Esophagus (tissue), 2 donors: ENCODE measurements at regions not wholly inside any gene's neighbourhood (a gene's known extent, or its start where the extent isn't known, plus 50 kb on each side); places are given as distances from the start of the nearest gene placed in this dataset.
"Not testable (repeated sequence)": the region's sequence is repeated elsewhere in the genome, so short reads cannot be mapped to it uniquely, and the experiment has no call there.

Experiments
- H3K27ac ChIP-seq, 2 donors: one replicate each; pipeline ENCODE4 v1.5.1; 2013; ENCODE audit warnings: low read depth in 2 of 2, mild to moderate bottlenecking in 2 of 2, inconsistent platforms in 1 of 2, low read length in 1 of 2, moderate library complexity in 1 of 2
- H3K27me3 ChIP-seq, 2 donors: one replicate each; pipeline ENCODE4 v1.6.1; 2013; ENCODE audit warnings: low read length in 2 of 2, control low read depth in 1 of 2, mild to moderate bottlenecking in 1 of 2; ENCODE audit not compliant: insufficient read depth in 2 of 2, control insufficient read depth in 1 of 2
- H3K36me3 ChIP-seq, 2 donors: one replicate each; pipeline ENCODE4 v1.6.1; 2013; ENCODE audit warnings: low read length in 1 of 2; ENCODE audit not compliant: control insufficient read depth in 2 of 2, insufficient read depth in 2 of 2
- H3K4me1 ChIP-seq, 2 donors: one replicate each; pipeline ENCODE4 v1.6.1; 2013; ENCODE audit warnings: low read length in 1 of 2; ENCODE audit not compliant: control insufficient read depth in 2 of 2, insufficient read depth in 2 of 2
- H3K4me3 ChIP-seq, 2 donors: one replicate each; pipeline ENCODE4 v1.5.1; 2013; ENCODE audit warnings: low read length in 2 of 2, mild to moderate bottlenecking in 2 of 2, low read depth in 1 of 2, moderate library complexity in 1 of 2
- H3K9me3 ChIP-seq, 2 donors: one replicate each; pipeline ENCODE4 v1.6.1; 2013; ENCODE audit warnings: mild to moderate bottlenecking in 2 of 2, low read depth in 1 of 2, low read length in 1 of 2, moderate library complexity in 1 of 2; ENCODE audit not compliant: control insufficient read depth in 2 of 2, insufficient read depth in 1 of 2
- WGBS, 2 donors: extraction: QIAGEN DNeasy Blood & Tissue Kit; methylation state at CpG; one replicate each; pipeline ENCODE4 v1.1.7; 2013; 5-methylcytosine and 5-hydroxymethylcytosine counted together
- donor health status: healthy with polysubstance abuse.
- donor health status: Bipolar disorder and iron deficiency.

DNA sequence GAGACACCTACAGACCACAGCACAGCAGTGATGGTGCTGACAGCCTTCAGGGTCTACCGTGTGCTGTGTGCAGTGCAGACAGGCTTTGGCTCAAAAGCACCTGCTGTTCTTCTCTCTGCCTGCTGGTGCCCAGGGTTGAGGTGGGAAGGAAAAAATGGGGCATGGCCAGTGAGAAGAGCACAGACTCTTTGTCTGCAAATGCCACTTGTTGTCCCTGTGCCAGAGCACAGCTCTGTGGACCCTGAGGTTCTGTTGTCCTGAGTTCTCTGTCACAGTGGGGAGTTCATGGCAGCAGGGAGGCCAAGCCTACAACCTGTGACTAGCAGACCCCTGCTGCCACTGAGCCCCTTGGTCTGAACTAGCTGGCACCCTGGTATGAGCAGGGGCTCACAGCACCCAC lies 376.7 kb downstream of the GLRX3 start:
- peaks cover 11 to 19% of the 10 kb centered on the region in 2 donors for H3K9me3 ChIP-seq
- 71 to 93% methylated on average over 1 of the region's 1 CpG for WGBS, 2 donors
- H3K36me3 ChIP-seq: no peaks in the 10 kb centered on the region
- H3K27me3 ChIP-seq: no peaks in the 10 kb centered on the region
- H3K4me1 ChIP-seq: no peaks in the 10 kb centered on the region
- no peak overlapping the region for H3K27ac ChIP-seq
- no peak overlapping the region for H3K4me3 ChIP-seq

- Histone ChIP-seq H3K9me3 (peaks cover 9 to 21% of the 10 kb centered on the region in 2 donors), H3K27ac (no peak overlapping the region), H3K4me1 (no peaks in the 10 kb centered on the region), H3K27me3 (no peaks in the 10 kb centered on the region), H3K4me3 (no peak overlapping the region), H3K36me3 (no peaks in the 10 kb centered on the region)
- WGBS, 2 donors: 72 to 76% methylated on average over 13 of the region's 13 CpGs
Measured at GRCh38 chr10:130513686-130514476, 377.7 kb downstream of the GLRX3 start.

GRCh38 chr10:130515670-130516069 lies 379.5 kb downstream of the GLRX3 start:
- 85% methylated on average over 6 of the region's 6 CpGs for WGBS, 2 donors
- H3K36me3 ChIP-seq: no peaks in the 10 kb centered on the region
- peaks cover 7 to 21% of the 10 kb centered on the region in 2 donors for H3K9me3 ChIP-seq
- H3K27me3 ChIP-seq: no peaks in the 10 kb centered on the region
- H3K27ac ChIP-seq: no peak overlapping the region
- no peaks in the 10 kb centered on the region for H3K4me1 ChIP-seq
- H3K4me3 ChIP-seq: no peak overlapping the region

- 72 to 77% methylated on average over 4 of the region's 4 CpGs for WGBS, 2 donors
- Histone ChIP-seq H3K4me1 (no peaks in the 10 kb centered on the region), H3K27me3 (no peaks in the 10 kb centered on the region), H3K27ac (no peak overlapping the region), H3K9me3 (peaks cover 7 to 21% of the 10 kb centered on the region in 2 donors), H3K36me3 (no peaks in the 10 kb centered on the region), H3K4me3 (no peak overlapping the region)
Measured at GRCh38 chr10:130516141-130516735, 380.0 kb downstream of the GLRX3 start.

DNA sequence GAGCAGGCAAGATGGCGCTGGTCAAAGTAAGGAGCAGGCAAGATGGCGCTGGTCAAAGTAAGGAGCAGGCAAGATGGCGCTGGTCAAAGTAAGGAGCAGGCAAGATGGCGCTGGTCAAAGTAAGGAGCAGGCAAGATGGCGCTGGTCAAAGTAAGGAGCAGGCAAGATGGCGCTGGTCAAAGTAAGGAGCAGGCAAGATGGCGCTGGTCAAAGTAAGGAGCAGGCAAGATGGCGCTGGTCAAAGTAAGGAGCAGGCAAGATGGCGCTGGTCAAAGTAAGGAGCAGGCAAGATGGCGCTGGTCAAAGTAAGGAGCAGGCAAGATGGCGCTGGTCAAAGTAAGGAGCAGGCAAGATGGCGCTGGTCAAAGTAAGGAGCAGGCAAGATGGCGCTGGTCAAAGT lies 382.7 kb downstream of the GLRX3 start:
- WGBS, 2 donors: 95 to 100% methylated on average over 4 to 5 of the region's 13 CpGs
- not testable (repeated sequence) for H3K27ac ChIP-seq, H3K4me3 ChIP-seq, H3K36me3 ChIP-seq, H3K4me1 ChIP-seq, H3K27me3 ChIP-seq
- H3K9me3 ChIP-seq: peaks cover 7 to 16% of the 10 kb centered on the region in 2 donors

- H3K4me1 ChIP-seq: no peaks in the 10 kb centered on the region
- no peak overlapping the region for H3K27ac ChIP-seq
- peaks cover 10 to 17% of the 10 kb centered on the region in 2 donors for H3K9me3 ChIP-seq
- WGBS, 2 donors: 80 to 83% methylated on average over 9 of the region's 9 CpGs
- no peaks in the 10 kb centered on the region for H3K27me3 ChIP-seq
- no peak overlapping the region for H3K4me3 ChIP-seq
- H3K36me3 ChIP-seq: no peaks in the 10 kb centered on the region
Measured at GRCh38 chr10:130519791-130520190, 383.6 kb downstream of the GLRX3 start.

- no peak overlapping the region for H3K4me3 ChIP-seq
- H3K9me3 ChIP-seq: peaks cover 0 to 3% of the 10 kb centered on the region in 2 donors
- 87 to 91% methylated on average over 11 of the region's 11 CpGs for WGBS, 2 donors
- H3K4me1 ChIP-seq: no peaks in the 10 kb centered on the region
- no peak overlapping the region for H3K27ac ChIP-seq
- no peaks in the 10 kb centered on the region for H3K36me3 ChIP-seq
- H3K27me3 ChIP-seq: no peaks in the 10 kb centered on the region
Measured at GRCh38 chr10:130531312-130531711, 395.1 kb downstream of the GLRX3 start.

DNA sequence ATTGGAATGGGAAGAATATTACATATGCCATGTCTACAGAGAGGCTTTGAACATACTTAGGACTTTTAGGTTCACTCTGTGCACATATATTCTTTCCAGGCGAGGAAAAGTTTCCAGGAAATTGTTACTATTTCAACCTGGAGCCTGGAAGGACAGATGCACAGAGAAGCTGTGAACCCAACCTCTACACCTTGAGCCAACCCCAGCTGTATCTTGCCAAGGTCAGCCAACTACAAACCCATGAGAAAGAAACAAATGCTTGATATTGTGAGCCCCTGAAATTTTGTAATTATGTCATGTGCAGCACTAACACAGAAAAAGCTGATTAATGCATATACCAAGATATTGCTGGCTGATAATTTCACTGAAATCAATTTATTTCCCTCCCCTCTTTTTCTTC lies 404.9 kb downstream of the GLRX3 start:
- Histone ChIP-seq H3K27ac (no peak overlapping the region), H3K27me3 (no peaks in the 10 kb centered on the region), H3K36me3 (no peaks in the 10 kb centered on the region), H3K4me1 (no peaks in the 10 kb centered on the region), H3K9me3 (peaks cover 0 to 4% of the 10 kb centered on the region in 2 donors), H3K4me3 (no peak overlapping the region)
- WGBS, 2 donors: 75 to 82% methylated on average over 1 of the region's 1 CpG

GRCh38 chr10:130542761-130543160 lies 406.6 kb downstream of the GLRX3 start:
- no peak overlapping the region for H3K27ac ChIP-seq
- H3K36me3 ChIP-seq: no peaks in the 10 kb centered on the region
- no peaks in the 10 kb centered on the region for H3K27me3 ChIP-seq
- 78 to 81% methylated on average over 10 of the region's 10 CpGs for WGBS, 2 donors
- peaks cover 0 to 4% of the 10 kb centered on the region in 2 donors for H3K9me3 ChIP-seq
- no peak overlapping the region for H3K4me3 ChIP-seq
- H3K4me1 ChIP-seq: no peaks in the 10 kb centered on the region

DNA sequence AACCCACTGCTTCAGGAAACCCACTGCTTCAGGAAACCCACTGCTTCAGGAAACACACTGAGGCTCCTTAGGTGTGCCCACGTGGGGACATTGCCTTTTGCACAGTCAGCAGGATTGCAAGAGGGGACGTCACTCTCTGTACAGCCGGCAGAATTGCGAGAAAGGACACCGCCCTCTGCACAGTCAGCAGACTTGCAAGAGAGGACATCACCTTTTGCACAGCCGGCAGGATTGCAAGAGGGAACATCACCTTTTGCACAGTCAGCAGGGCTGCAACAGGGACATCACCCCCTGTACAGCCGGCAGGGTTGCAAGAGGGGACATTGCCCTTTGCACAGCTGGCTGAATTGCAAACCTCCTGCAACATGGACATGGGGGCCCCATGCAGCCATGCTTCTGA lies 407.6 kb downstream of the GLRX3 start:
- Histone ChIP-seq H3K27ac (no peak overlapping the region), H3K36me3 (no peaks in the 10 kb centered on the region), H3K9me3 (peaks cover 0 to 4% of the 10 kb centered on the region in 2 donors), H3K4me1 (no peaks in the 10 kb centered on the region), H3K4me3 (no peak overlapping the region), H3K27me3 (no peaks in the 10 kb centered on the region)
- WGBS, 2 donors: 69% methylated on average over 7 of the region's 7 CpGs
